Esophagus squamous epithelium (tissue), 4 donors: ENCODE measurements at regions not wholly inside any gene's neighbourhood (a gene's known extent, or its start where the extent isn't known, plus 50 kb on each side); places are given as distances from the start of the nearest gene placed in this dataset.

Source experiments
- POLR2A ChIP-seq, 4 donors: fragments of 450-650 bp; IDR thresholded peaks; one replicate each; pipeline ENCODE4 v1.6.1; 2017; ENCODE audit warnings: antibody characterized with exemption in 4 of 4, mild to moderate bottlenecking in 4 of 4, moderate library complexity in 3 of 4
- TF ChIP-seq, protein P1 (sequence below), 6 experiments: fragments of 450-650 bp in 4 of 6; fragments of 200-600 bp in 2 of 6; sonication (generic) in 2 of 6; IDR thresholded peaks; one replicate each; pipeline ENCODE4 v1.5.1; 2016 to 2019; ENCODE audit warnings: antibody characterized with exemption in 6 of 6, mild to moderate bottlenecking in 4 of 6, moderate library complexity in 4 of 6

DNA sequence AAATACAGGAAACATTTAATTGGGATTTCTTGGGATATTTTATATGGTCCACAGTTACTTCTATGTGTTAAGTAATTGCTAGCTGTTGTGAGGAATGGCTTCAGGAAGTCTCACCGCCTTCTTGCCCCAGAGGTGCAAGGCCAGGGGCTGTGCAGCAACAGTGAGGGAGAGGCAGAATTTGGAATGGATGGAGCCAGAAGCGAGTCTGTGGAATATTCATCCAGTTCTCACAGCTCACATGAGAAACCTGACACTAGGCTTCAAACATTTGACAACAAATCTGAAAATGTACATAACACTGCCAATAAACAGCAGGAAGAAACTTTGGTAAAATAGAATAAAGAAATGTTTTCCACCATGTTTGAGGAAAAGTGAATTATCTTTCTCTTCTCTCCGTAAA lies 66.5 kb downstream of the GPR6 start:
- TF ChIP-seq, protein P1, sequence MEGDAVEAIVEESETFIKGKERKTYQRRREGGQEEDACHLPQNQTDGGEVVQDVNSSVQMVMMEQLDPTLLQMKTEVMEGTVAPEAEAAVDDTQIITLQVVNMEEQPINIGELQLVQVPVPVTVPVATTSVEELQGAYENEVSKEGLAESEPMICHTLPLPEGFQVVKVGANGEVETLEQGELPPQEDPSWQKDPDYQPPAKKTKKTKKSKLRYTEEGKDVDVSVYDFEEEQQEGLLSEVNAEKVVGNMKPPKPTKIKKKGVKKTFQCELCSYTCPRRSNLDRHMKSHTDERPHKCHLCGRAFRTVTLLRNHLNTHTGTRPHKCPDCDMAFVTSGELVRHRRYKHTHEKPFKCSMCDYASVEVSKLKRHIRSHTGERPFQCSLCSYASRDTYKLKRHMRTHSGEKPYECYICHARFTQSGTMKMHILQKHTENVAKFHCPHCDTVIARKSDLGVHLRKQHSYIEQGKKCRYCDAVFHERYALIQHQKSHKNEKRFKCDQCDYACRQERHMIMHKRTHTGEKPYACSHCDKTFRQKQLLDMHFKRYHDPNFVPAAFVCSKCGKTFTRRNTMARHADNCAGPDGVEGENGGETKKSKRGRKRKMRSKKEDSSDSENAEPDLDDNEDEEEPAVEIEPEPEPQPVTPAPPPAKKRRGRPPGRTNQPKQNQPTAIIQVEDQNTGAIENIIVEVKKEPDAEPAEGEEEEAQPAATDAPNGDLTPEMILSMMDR (IDR thresholded peaks at IDR 0.05), result no peak
- TF ChIP-seq POLR2A (IDR thresholded peaks at IDR 0.05), result no peak
